Upper lobe of right lung (tissue), 1 donor: ENCODE measurements at regions not wholly inside any gene's neighbourhood (a gene's known extent, or its start where the extent isn't known, plus 50 kb on each side); places are given as distances from the start of the nearest gene placed in this dataset.

Source experiments
- ATAC-seq: fragments of 200-7000 bp; cut with Tn5 transposase; one replicate; pipeline ENCODE4 v1.9.1; 2020; ENCODE audit warnings: mild to moderate bottlenecking, moderate library complexity
- DNase-seq: peaks from one replicate; pipeline ENCODE4 v3.0.0-alpha.2; 2020
- H3K27ac ChIP-seq: fragments of 200-600 bp; one replicate; pipeline ENCODE4 v1.8.0; 2022
- H3K27me3 ChIP-seq: fragments of 200-600 bp; one replicate; pipeline ENCODE4 v1.8.0; 2022; ENCODE audit warnings: mild to moderate bottlenecking
- H3K36me3 ChIP-seq: fragments of 200-600 bp; one replicate; pipeline ENCODE4 v1.8.0; 2022
- H3K4me1 ChIP-seq: fragments of 200-600 bp; one replicate; pipeline ENCODE4 v1.8.0; 2022
- H3K4me3 ChIP-seq: fragments of 200-600 bp; one replicate; pipeline ENCODE4 v1.8.0; 2022; ENCODE audit warnings: mild to moderate bottlenecking
- H3K9me3 ChIP-seq: fragments of 200-600 bp; one replicate; pipeline ENCODE4 v1.8.0; 2022
- CTCF ChIP-seq: fragments of 200-600 bp; IDR thresholded peaks from one replicate; pipeline ENCODE4 v1.8.0; 2022; ENCODE audit warnings: antibody characterized with exemption
- intact Hi-C: fragments of 100-400 bp; cut with DNase I; formaldehyde crosslinking; loops from one replicate; pipeline ENCODE4 v1.11.0; 2022
- donor health status: DM: no; HTN: yes; CAD: no; lungs with severe emphysema.

- Histone ChIP-seq H3K27me3 (no peaks in the 10 kb centered on the region), H3K36me3 (no peaks in the 10 kb centered on the region), H3K4me3 (no peak overlapping the region), H3K27ac (no peak overlapping the region), H3K4me1 (no peaks in the 10 kb centered on the region), H3K9me3 (no peaks in the 10 kb centered on the region)
- DNase-seq = no peak
- TF ChIP-seq CTCF = no peak
- intact Hi-C loops = no loop called here
- ATAC-seq = no peak
These were observed 263.6 kb upstream of the AUTS2 start for GRCh38 chr7:69334701-69335100.

GRCh38 chr7:69335331-69335730 is 262.9 kb upstream of the AUTS2 start:
- no peaks in the 10 kb centered on the region for H3K4me1 ChIP-seq
- H3K36me3 ChIP-seq = no peaks in the 10 kb centered on the region
- no peak overlapping the region for H3K27ac ChIP-seq
- no peaks in the 10 kb centered on the region for H3K9me3 ChIP-seq
- intact Hi-C loops = no loop called here
- no peak for ATAC-seq
- no peak for DNase-seq
- no peak overlapping the region for H3K4me3 ChIP-seq
- no peak for TF ChIP-seq CTCF
- H3K27me3 ChIP-seq = no peaks in the 10 kb centered on the region

GRCh38 chr7:69336976-69337375 is 261.3 kb upstream of the AUTS2 start:
- no peaks in the 10 kb centered on the region for H3K9me3 ChIP-seq
- TF ChIP-seq CTCF = no peak
- DNase-seq = no peak
- no peaks in the 10 kb centered on the region for H3K36me3 ChIP-seq
- H3K4me3 ChIP-seq = no peak overlapping the region
- no peak for ATAC-seq
- no peaks in the 10 kb centered on the region for H3K4me1 ChIP-seq
- intact Hi-C loops = no loop called here
- H3K27me3 ChIP-seq = no peaks in the 10 kb centered on the region
- H3K27ac ChIP-seq = no peak overlapping the region

- H3K4me1 ChIP-seq = no peaks in the 10 kb centered on the region
- no peaks in the 10 kb centered on the region for H3K9me3 ChIP-seq
- H3K36me3 ChIP-seq = no peaks in the 10 kb centered on the region
- intact Hi-C loops = no loop called here
- H3K4me3 ChIP-seq = no peak overlapping the region
- no peak for TF ChIP-seq CTCF
- H3K27ac ChIP-seq = no peak overlapping the region
- DNase-seq (no peak), ATAC-seq (no peak)
- H3K27me3 ChIP-seq = no peaks in the 10 kb centered on the region
These were observed 260.1 kb upstream of the AUTS2 start for GRCh38 chr7:69338144-69338543.

- H3K4me3 ChIP-seq = no peak overlapping the region
- no peaks in the 10 kb centered on the region for H3K27me3 ChIP-seq
- DNase-seq (no peak), ATAC-seq (no peak)
- TF ChIP-seq CTCF = no peak
- no peaks in the 10 kb centered on the region for H3K9me3 ChIP-seq
- no peaks in the 10 kb centered on the region for H3K36me3 ChIP-seq
- intact Hi-C loops = no loop called here
- no peak overlapping the region for H3K27ac ChIP-seq
- no peaks in the 10 kb centered on the region for H3K4me1 ChIP-seq
These were observed 257.0 kb upstream of the AUTS2 start for GRCh38 chr7:69341288-69341687.

GRCh38 chr7:69342154-69342884 is 256.0 kb upstream of the AUTS2 start:
- Histone ChIP-seq H3K27ac (no peak overlapping the region), H3K36me3 (no peaks in the 10 kb centered on the region), H3K4me1 (no peaks in the 10 kb centered on the region), H3K27me3 (no peaks in the 10 kb centered on the region), H3K4me3 (no peak overlapping the region), H3K9me3 (no peaks in the 10 kb centered on the region)
- no peak for ATAC-seq
- intact Hi-C loops = no loop called here
- no peak for TF ChIP-seq CTCF
- no peak for DNase-seq
